ENCODE measurements at regions not wholly inside any gene's neighbourhood (a gene's known extent, or its start where the extent isn't known, plus 50 kb on each side); places are given as distances from the start of the nearest gene placed in this dataset.

DNA sequence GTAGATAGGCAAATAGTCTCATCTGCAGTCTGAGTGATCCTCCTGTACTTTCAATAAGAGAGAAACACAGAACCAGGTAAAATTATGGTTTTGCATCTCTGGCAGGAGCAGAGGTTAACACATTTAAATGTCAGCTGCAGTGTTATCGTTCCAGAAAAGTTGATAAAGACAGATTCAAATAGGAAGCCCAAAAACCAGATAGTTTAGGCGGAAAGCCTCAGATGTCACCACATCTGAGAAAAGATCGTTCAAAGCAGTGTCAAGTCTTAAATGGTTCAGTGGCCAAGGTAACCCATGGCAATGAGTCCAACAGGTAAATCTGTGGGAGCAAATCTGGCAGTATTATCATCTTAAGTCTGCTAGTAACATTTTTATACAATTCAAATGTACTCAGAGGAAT, 542.1 kb upstream of the MEF2C start:
- Histone ChIP-seq H3K27ac (ENCODE audit: low read length) (no peak overlapping the region), H3K4me3 (ENCODE audit: low read depth in 2 of 2, low read length in 2 of 2) (no peak overlapping the region), H3K9me3 (ENCODE audit: control insufficient read depth, insufficient read depth, low read depth, low read length) (no peaks in the 10 kb centered on the region), H3K27me3 (ENCODE audit: control insufficient read depth, insufficient read depth, low read length) (no peaks in the 10 kb centered on the region), H3K36me3 (ENCODE audit: control insufficient read depth, insufficient read depth, low read length) (no peaks in the 10 kb centered on the region), H3K4me1 (ENCODE audit: control insufficient read depth, insufficient read depth, low read length) (no peaks in the 10 kb centered on the region)
- intact Hi-C loops (cut with micrococcal nuclease; ENCODE audit: unreplicated experiment): no loop called here
- in situ Hi-C loops (cut with HindIII; ENCODE audit: low pct_unique_long_range_greater_than_20kb, low sequenced_read_pairs): no loop called here
- ATAC-seq (no peak), DNase-seq (ENCODE audit: low read depth, low spot score) (no peak)
- CTCF ChIA-PET: no interaction called here
- POLR2A ChIA-PET: no interaction called here
- BruUV-seq (replicated peaks): no TSS peak
- no peak for TF ChIP-seq POLR2AphosphoS5 (IDR thresholded peaks at IDR 0.05; ENCODE audit: low read depth, low read length)
- no peak for TF ChIP-seq TCF7L2 (IDR thresholded peaks at IDR 0.05; ENCODE audit: low read depth, low read length)
- TF ChIP-seq, protein P1, sequence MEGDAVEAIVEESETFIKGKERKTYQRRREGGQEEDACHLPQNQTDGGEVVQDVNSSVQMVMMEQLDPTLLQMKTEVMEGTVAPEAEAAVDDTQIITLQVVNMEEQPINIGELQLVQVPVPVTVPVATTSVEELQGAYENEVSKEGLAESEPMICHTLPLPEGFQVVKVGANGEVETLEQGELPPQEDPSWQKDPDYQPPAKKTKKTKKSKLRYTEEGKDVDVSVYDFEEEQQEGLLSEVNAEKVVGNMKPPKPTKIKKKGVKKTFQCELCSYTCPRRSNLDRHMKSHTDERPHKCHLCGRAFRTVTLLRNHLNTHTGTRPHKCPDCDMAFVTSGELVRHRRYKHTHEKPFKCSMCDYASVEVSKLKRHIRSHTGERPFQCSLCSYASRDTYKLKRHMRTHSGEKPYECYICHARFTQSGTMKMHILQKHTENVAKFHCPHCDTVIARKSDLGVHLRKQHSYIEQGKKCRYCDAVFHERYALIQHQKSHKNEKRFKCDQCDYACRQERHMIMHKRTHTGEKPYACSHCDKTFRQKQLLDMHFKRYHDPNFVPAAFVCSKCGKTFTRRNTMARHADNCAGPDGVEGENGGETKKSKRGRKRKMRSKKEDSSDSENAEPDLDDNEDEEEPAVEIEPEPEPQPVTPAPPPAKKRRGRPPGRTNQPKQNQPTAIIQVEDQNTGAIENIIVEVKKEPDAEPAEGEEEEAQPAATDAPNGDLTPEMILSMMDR (IDR thresholded peaks at IDR 0.05): no peak
- TF ChIP-seq SIN3A (IDR thresholded peaks at IDR 0.05; ENCODE audit: borderline replicate concordance, insufficient read depth, low read depth, low read length): no peak
- no peak for TF ChIP-seq REST (IDR thresholded peaks at IDR 0.05; ENCODE audit: insufficient read depth in 1 of 2, low read depth in 2 of 2, low read length in 1 of 2)

GRCh38 chr5:89421035-89421434, 538.1 kb upstream of the MEF2C start:
- TF ChIP-seq REST (IDR thresholded peaks at IDR 0.05; ENCODE audit: insufficient read depth in 1 of 2, low read depth in 2 of 2, low read length in 1 of 2) (no peak), POLR2AphosphoS5 (IDR thresholded peaks at IDR 0.05; ENCODE audit: low read depth, low read length) (no peak), SIN3A (IDR thresholded peaks at IDR 0.05; ENCODE audit: borderline replicate concordance, insufficient read depth, low read depth, low read length) (no peak)
- TF ChIP-seq, protein P1 (IDR thresholded peaks at IDR 0.05): no peak
- ATAC-seq: no peak
- H3K27ac ChIP-seq (ENCODE audit: low read length): no peak overlapping the region
- H3K36me3 ChIP-seq (ENCODE audit: control insufficient read depth, insufficient read depth, low read length): no peaks in the 10 kb centered on the region
- no peak overlapping the region for H3K4me3 ChIP-seq (ENCODE audit: low read depth in 2 of 2, low read length in 2 of 2)
- ChIA-PET CTCF (no interaction called here), POLR2A (no interaction called here)
- no peaks in the 10 kb centered on the region for H3K9me3 ChIP-seq (ENCODE audit: control insufficient read depth, insufficient read depth, low read depth, low read length)
- in situ Hi-C loops (cut with HindIII; ENCODE audit: low pct_unique_long_range_greater_than_20kb, low sequenced_read_pairs): no loop called here
- no peak for DNase-seq (ENCODE audit: low read depth, low spot score)
- H3K27me3 ChIP-seq (ENCODE audit: control insufficient read depth, insufficient read depth, low read length): no peaks in the 10 kb centered on the region
- intact Hi-C loops (cut with micrococcal nuclease; ENCODE audit: unreplicated experiment): no loop called here
- no TSS peak for BruUV-seq (replicated peaks)
- no peaks in the 10 kb centered on the region for H3K4me1 ChIP-seq (ENCODE audit: control insufficient read depth, insufficient read depth, low read length)
